Neural progenitor cell (in vitro differentiated cells): ENCODE measurements at regions not wholly inside any gene's neighbourhood (a gene's known extent, or its start where the extent isn't known, plus 50 kb on each side); places are given as distances from the start of the nearest gene placed in this dataset.

Source experiments
- DNase-seq: peaks from one replicate; pipeline ENCODE4 v3.0.0-alpha.2; 2016; ENCODE audit warnings: low spot score
- H2AFZ ChIP-seq: fragments of 200-600 bp; sonication (generic); replicated peaks from 2 replicates; pipeline ENCODE4 v1.6.1; 2016; ENCODE audit warnings: antibody characterized with exemption
- H3F3A ChIP-seq: fragments of 200-600 bp; sonication (generic); 2 replicates; pipeline ENCODE4 v1.6.1; 2016; ENCODE audit warnings: antibody characterized with exemption, low read depth
- H3K27ac ChIP-seq: fragments of 200-600 bp; sonication (generic); 2 replicates; pipeline ENCODE4 v1.5.1; 2016; ENCODE audit warnings: mild to moderate bottlenecking
- H3K27me3 ChIP-seq: fragments of 200-600 bp; sonication (generic); 2 replicates; pipeline ENCODE4 v1.6.1; 2016; ENCODE audit warnings: mild to moderate bottlenecking, moderate library complexity
- H3K36me3 ChIP-seq: fragments of 200-600 bp; sonication (generic); 2 replicates; pipeline ENCODE4 v1.5.1; 2016
- H3K4me1 ChIP-seq: fragments of 200-600 bp; sonication (generic); 2 replicates; pipeline ENCODE4 v1.6.1; 2016; ENCODE audit warnings: mixed run types
- H3K4me2 ChIP-seq: fragments of 200-600 bp; sonication (generic); 2 replicates; pipeline ENCODE4 v1.6.1; 2016
- H3K4me3 ChIP-seq: fragments of 200-600 bp; sonication (generic); 2 replicates; pipeline ENCODE4 v1.5.1; 2016
- H3K79me2 ChIP-seq: fragments of 200-600 bp; sonication (generic); 2 replicates; pipeline ENCODE4 v1.6.1; 2016; ENCODE audit warnings: low read depth
- H3K9ac ChIP-seq: fragments of 200-600 bp; sonication (generic); 2 replicates; pipeline ENCODE4 v1.6.1; 2016
- H3K9me3 ChIP-seq: fragments of 200-600 bp; sonication (generic); 2 replicates; pipeline ENCODE4 v1.5.1; 2016; ENCODE audit warnings: low read depth
- H4K20me1 ChIP-seq: fragments of 200-600 bp; sonication (generic); 2 replicates; pipeline ENCODE4 v1.6.1; 2016; ENCODE audit warnings: low read depth
- H3K27ac Mint-ChIP-seq: 3 replicates; pipeline ENCODE4 v1.8.0; 2021; ENCODE audit warnings: mixed read lengths
- H3K27me3 Mint-ChIP-seq: 2 replicates; pipeline ENCODE4 v1.8.0; 2022; ENCODE audit warnings: low read depth, mild to moderate bottlenecking, inconsistent platforms, moderate library complexity, mixed read lengths; ENCODE audit not compliant: insufficient read depth
- H3K36me3 Mint-ChIP-seq: 3 replicates; pipeline ENCODE4 v1.8.0; 2021; ENCODE audit warnings: mixed read lengths
- H3K4me1 Mint-ChIP-seq: 3 replicates; pipeline ENCODE4 v1.8.0; 2021; ENCODE audit warnings: mixed read lengths
- H3K4me3 Mint-ChIP-seq: 3 replicates; pipeline ENCODE4 v1.8.0; 2021; ENCODE audit warnings: mild to moderate bottlenecking, moderate library complexity, mixed read lengths
- H3K9me3 Mint-ChIP-seq: 3 replicates; pipeline ENCODE4 v1.8.0; 2020; ENCODE audit warnings: mixed read lengths
- EZH2 ChIP-seq: fragments of 200-600 bp; sonication (generic); IDR thresholded peaks from 2 replicates; pipeline ENCODE4 v1.6.1; 2017; ENCODE audit warnings: antibody characterized with exemption, mild to moderate bottlenecking, moderate library complexity
- EZH2phosphoT487 ChIP-seq: fragments of 200-600 bp; sonication (generic); IDR thresholded peaks from 2 replicates; pipeline ENCODE4 v1.6.1; 2017; ENCODE audit warnings: antibody characterized with exemption
- TF ChIP-seq, protein P1 (sequence below): fragments of 200-600 bp; sonication (generic); IDR thresholded peaks from 2 replicates; pipeline ENCODE4 v1.5.1; 2017; ENCODE audit warnings: antibody characterized with exemption, mild to moderate bottlenecking

GRCh38 chr10:83372646-83373045, 766.7 kb upstream of the GHITM start:
- no peaks in the 10 kb centered on the region for H3F3A ChIP-seq
- H3K36me3 Mint-ChIP-seq = no peaks in the 10 kb centered on the region
- DNase-seq = no peak
- H3K27ac Mint-ChIP-seq = no peak overlapping the region
- H3K27me3 Mint-ChIP-seq = no peaks in the 10 kb centered on the region
- no peak overlapping the region for H2AFZ ChIP-seq
- TF ChIP-seq, protein P1, sequence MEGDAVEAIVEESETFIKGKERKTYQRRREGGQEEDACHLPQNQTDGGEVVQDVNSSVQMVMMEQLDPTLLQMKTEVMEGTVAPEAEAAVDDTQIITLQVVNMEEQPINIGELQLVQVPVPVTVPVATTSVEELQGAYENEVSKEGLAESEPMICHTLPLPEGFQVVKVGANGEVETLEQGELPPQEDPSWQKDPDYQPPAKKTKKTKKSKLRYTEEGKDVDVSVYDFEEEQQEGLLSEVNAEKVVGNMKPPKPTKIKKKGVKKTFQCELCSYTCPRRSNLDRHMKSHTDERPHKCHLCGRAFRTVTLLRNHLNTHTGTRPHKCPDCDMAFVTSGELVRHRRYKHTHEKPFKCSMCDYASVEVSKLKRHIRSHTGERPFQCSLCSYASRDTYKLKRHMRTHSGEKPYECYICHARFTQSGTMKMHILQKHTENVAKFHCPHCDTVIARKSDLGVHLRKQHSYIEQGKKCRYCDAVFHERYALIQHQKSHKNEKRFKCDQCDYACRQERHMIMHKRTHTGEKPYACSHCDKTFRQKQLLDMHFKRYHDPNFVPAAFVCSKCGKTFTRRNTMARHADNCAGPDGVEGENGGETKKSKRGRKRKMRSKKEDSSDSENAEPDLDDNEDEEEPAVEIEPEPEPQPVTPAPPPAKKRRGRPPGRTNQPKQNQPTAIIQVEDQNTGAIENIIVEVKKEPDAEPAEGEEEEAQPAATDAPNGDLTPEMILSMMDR = no peak
- TF ChIP-seq EZH2phosphoT487 (no peak), EZH2 (no peak)
- H3K9me3 Mint-ChIP-seq = no peaks in the 10 kb centered on the region
- H3K4me1 ChIP-seq = no peaks in the 10 kb centered on the region
- no peaks in the 10 kb centered on the region for H3K36me3 ChIP-seq
- H3K27ac ChIP-seq = no peak overlapping the region
- no peak overlapping the region for H3K9ac ChIP-seq
- no peaks in the 10 kb centered on the region for H3K27me3 ChIP-seq
- no peak overlapping the region for H3K4me3 ChIP-seq
- no peaks in the 10 kb centered on the region for H4K20me1 ChIP-seq
- no peaks in the 10 kb centered on the region for H3K9me3 ChIP-seq
- H3K4me1 Mint-ChIP-seq = no peaks in the 10 kb centered on the region
- H3K4me2 ChIP-seq = no peak overlapping the region
- no peak overlapping the region for H3K4me3 Mint-ChIP-seq
- H3K79me2 ChIP-seq = no peaks in the 10 kb centered on the region

DNA sequence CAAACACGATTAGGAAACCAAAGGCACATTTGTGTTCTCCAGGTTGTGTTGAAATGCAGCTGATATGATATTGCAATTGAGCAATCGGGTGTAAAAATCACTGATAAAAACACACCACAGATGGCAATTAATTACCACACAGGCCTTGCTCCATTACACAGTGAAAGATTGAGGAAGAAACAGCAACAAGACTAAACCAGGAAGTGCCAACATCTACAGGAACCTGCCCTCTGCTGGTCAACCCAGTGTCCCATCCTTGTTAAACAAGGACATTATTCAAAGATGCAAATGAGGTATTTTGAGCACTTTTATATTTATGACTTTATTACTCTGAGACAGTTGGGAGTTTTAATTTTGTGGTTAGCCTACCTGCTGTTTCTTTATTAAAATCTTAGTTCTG, 765.6 kb upstream of the GHITM start:
- Histone ChIP-seq H3K27ac (no peak overlapping the region), H3K4me1 (no peaks in the 10 kb centered on the region), H2AFZ (no peak overlapping the region), H3K9me3 (no peaks in the 10 kb centered on the region), H3K4me3 (no peak overlapping the region), H4K20me1 (no peaks in the 10 kb centered on the region), H3K9ac (no peak overlapping the region), H3K36me3 (no peaks in the 10 kb centered on the region), H3K27me3 (no peaks in the 10 kb centered on the region), H3F3A (no peaks in the 10 kb centered on the region), H3K79me2 (no peaks in the 10 kb centered on the region), H3K4me2 (no peak overlapping the region)
- no peak for TF ChIP-seq EZH2phosphoT487
- TF ChIP-seq, protein P1 = peak; percentile 61
- Mint-ChIP-seq H3K36me3 (no peaks in the 10 kb centered on the region), H3K9me3 (no peaks in the 10 kb centered on the region), H3K27me3 (no peaks in the 10 kb centered on the region), H3K4me3 (no peak overlapping the region), H3K27ac (no peak overlapping the region), H3K4me1 (no peaks in the 10 kb centered on the region)
- peak; percentile 50 for DNase-seq

GRCh38 chr10:83374741-83375140, 764.6 kb upstream of the GHITM start:
- no peaks in the 10 kb centered on the region for H4K20me1 ChIP-seq
- H3K79me2 ChIP-seq = no peaks in the 10 kb centered on the region
- no peak overlapping the region for H3K4me2 ChIP-seq
- no peak overlapping the region for H3K27ac ChIP-seq
- H3K9ac ChIP-seq = no peak overlapping the region
- no peaks in the 10 kb centered on the region for H3K9me3 ChIP-seq
- Mint-ChIP-seq H3K27ac (no peak overlapping the region), H3K27me3 (no peaks in the 10 kb centered on the region), H3K9me3 (no peaks in the 10 kb centered on the region), H3K4me3 (no peak overlapping the region), H3K4me1 (no peaks in the 10 kb centered on the region), H3K36me3 (no peaks in the 10 kb centered on the region)
- no peaks in the 10 kb centered on the region for H3K36me3 ChIP-seq
- TF ChIP-seq, protein P1 = no peak
- TF ChIP-seq EZH2phosphoT487 = no peak
- no peak for TF ChIP-seq EZH2
- no peak overlapping the region for H2AFZ ChIP-seq
- H3F3A ChIP-seq = no peaks in the 10 kb centered on the region
- no peaks in the 10 kb centered on the region for H3K4me1 ChIP-seq
- DNase-seq = no peak
- H3K4me3 ChIP-seq = no peak overlapping the region
- H3K27me3 ChIP-seq = no peaks in the 10 kb centered on the region

DNA sequence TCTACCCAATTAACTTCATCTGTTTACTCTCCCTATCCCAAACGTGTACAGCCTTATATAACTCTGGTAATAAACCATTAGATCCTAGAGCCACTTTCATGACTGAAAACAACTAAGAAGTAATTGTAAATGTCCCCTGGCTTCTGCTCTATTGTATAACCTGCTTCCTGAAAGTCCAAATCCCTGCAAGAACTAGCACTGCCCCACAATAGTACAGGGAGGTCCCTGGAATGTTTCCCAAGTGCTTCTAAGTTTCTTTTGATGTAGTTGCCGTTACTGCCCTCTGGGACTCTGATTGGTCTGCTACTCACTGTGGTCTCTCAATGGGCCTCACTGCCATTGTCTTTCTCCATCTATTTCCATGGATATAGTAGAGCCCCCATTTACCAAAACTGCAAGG, 764.0 kb upstream of the GHITM start:
- Mint-ChIP-seq H3K27ac (no peak overlapping the region), H3K27me3 (no peaks in the 10 kb centered on the region), H3K9me3 (no peaks in the 10 kb centered on the region), H3K4me3 (no peak overlapping the region), H3K36me3 (no peaks in the 10 kb centered on the region), H3K4me1 (no peaks in the 10 kb centered on the region)
- Histone ChIP-seq H3K27me3 (no peaks in the 10 kb centered on the region), H3K9me3 (no peaks in the 10 kb centered on the region), H2AFZ (no peak overlapping the region), H3K4me3 (no peak overlapping the region), H3K36me3 (no peaks in the 10 kb centered on the region), H3K4me2 (no peak overlapping the region), H3K27ac (no peak overlapping the region), H3F3A (no peaks in the 10 kb centered on the region), H3K79me2 (no peaks in the 10 kb centered on the region), H3K4me1 (no peaks in the 10 kb centered on the region), H3K9ac (no peak overlapping the region), H4K20me1 (no peaks in the 10 kb centered on the region)
- no peak for DNase-seq
- TF ChIP-seq EZH2phosphoT487 (no peak), EZH2 (no peak)
- TF ChIP-seq, protein P1 = no peak
